ENCODE measurements at regions not wholly inside any gene's neighbourhood (a gene's known extent, or its start where the extent isn't known, plus 50 kb on each side); places are given as distances from the start of the nearest gene placed in this dataset.

GRCh38 chr3:30354972-30355371 lies 251.4 kb upstream of the TGFBR2 start:
- Histone ChIP-seq H3K27me3 (ENCODE audit: insufficient read depth, low read depth, low read length) (no peaks in the 10 kb centered on the region), H3F3A (ENCODE audit: insufficient read depth, low read length, poor library complexity, severe bottlenecking) (no peaks in the 10 kb centered on the region), H3K4me3 (ENCODE audit: low read length) (no peak overlapping the region), H3K79me2 (replicated peaks; ENCODE audit: insufficient read depth, low read length) (no peaks in the 10 kb centered on the region), H3K4me2 (ENCODE audit: low read length) (no peak overlapping the region), H3K27ac (ENCODE audit: low read length) (no peak overlapping the region), H3K9ac (ENCODE audit: low read length) (no peak overlapping the region), H4K20me1 (ENCODE audit: insufficient read depth) (no peaks in the 10 kb centered on the region), H3K9me3 (ENCODE audit: low read length) (no peaks in the 10 kb centered on the region), H3K36me3 (ENCODE audit: insufficient read depth, low read length) (no peaks in the 10 kb centered on the region), H3K9me2 (ENCODE audit: insufficient read depth, low read length) (no peaks in the 10 kb centered on the region), H2AFZ (ENCODE audit: low read depth, low read length) (no peak overlapping the region)
- TF ChIP-seq, protein P1, sequence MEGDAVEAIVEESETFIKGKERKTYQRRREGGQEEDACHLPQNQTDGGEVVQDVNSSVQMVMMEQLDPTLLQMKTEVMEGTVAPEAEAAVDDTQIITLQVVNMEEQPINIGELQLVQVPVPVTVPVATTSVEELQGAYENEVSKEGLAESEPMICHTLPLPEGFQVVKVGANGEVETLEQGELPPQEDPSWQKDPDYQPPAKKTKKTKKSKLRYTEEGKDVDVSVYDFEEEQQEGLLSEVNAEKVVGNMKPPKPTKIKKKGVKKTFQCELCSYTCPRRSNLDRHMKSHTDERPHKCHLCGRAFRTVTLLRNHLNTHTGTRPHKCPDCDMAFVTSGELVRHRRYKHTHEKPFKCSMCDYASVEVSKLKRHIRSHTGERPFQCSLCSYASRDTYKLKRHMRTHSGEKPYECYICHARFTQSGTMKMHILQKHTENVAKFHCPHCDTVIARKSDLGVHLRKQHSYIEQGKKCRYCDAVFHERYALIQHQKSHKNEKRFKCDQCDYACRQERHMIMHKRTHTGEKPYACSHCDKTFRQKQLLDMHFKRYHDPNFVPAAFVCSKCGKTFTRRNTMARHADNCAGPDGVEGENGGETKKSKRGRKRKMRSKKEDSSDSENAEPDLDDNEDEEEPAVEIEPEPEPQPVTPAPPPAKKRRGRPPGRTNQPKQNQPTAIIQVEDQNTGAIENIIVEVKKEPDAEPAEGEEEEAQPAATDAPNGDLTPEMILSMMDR (IDR thresholded peaks at IDR 0.05; ENCODE audit: poor library complexity, severe bottlenecking): no peak
- no peak for TF ChIP-seq TAF1 (IDR thresholded peaks at IDR 0.05; ENCODE audit: low read depth)
- no peak for TF ChIP-seq EP300 (conservative IDR thresholded peaks at IDR 0.05; ENCODE audit: poor library complexity, severe bottlenecking)
- no peak for TF ChIP-seq EZH2 (IDR thresholded peaks at IDR 0.05; ENCODE audit: borderline replicate concordance, insufficient read depth, low read length, poor library complexity, severe bottlenecking)
- no peak for TF ChIP-seq SMC3 (conservative IDR thresholded peaks at IDR 0.05; ENCODE audit: poor library complexity)
- TF ChIP-seq, protein P2, sequence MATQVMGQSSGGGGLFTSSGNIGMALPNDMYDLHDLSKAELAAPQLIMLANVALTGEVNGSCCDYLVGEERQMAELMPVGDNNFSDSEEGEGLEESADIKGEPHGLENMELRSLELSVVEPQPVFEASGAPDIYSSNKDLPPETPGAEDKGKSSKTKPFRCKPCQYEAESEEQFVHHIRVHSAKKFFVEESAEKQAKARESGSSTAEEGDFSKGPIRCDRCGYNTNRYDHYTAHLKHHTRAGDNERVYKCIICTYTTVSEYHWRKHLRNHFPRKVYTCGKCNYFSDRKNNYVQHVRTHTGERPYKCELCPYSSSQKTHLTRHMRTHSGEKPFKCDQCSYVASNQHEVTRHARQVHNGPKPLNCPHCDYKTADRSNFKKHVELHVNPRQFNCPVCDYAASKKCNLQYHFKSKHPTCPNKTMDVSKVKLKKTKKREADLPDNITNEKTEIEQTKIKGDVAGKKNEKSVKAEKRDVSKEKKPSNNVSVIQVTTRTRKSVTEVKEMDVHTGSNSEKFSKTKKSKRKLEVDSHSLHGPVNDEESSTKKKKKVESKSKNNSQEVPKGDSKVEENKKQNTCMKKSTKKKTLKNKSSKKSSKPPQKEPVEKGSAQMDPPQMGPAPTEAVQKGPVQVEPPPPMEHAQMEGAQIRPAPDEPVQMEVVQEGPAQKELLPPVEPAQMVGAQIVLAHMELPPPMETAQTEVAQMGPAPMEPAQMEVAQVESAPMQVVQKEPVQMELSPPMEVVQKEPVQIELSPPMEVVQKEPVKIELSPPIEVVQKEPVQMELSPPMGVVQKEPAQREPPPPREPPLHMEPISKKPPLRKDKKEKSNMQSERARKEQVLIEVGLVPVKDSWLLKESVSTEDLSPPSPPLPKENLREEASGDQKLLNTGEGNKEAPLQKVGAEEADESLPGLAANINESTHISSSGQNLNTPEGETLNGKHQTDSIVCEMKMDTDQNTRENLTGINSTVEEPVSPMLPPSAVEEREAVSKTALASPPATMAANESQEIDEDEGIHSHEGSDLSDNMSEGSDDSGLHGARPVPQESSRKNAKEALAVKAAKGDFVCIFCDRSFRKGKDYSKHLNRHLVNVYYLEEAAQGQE (IDR thresholded peaks at IDR 0.05; ENCODE audit: borderline replicate concordance): no peak
- no peak for TF ChIP-seq POLR2AphosphoS5 (IDR thresholded peaks at IDR 0.05)
- no peak for TF ChIP-seq MXI1 (conservative IDR thresholded peaks at IDR 0.05; ENCODE audit: poor library complexity, severe bottlenecking)
- no peak for TF ChIP-seq RAD21 (conservative IDR thresholded peaks at IDR 0.05)

- H4K20me1 ChIP-seq (ENCODE audit: insufficient read depth): no peaks in the 10 kb centered on the region
- H3K4me2 ChIP-seq (ENCODE audit: low read length): no peak overlapping the region
Measured at GRCh38 chr3:30355622-30356021, 250.8 kb upstream of the TGFBR2 start.

More at GRCh38 chr3:30355622-30356021, 250.8 kb upstream of the TGFBR2 start:
- no peaks in the 10 kb centered on the region for H3K79me2 ChIP-seq (replicated peaks; ENCODE audit: insufficient read depth, low read length)
- H3K36me3 ChIP-seq (ENCODE audit: insufficient read depth, low read length): no peaks in the 10 kb centered on the region
- H3K9me2 ChIP-seq (ENCODE audit: insufficient read depth, low read length): no peaks in the 10 kb centered on the region
- no peak overlapping the region for H2AFZ ChIP-seq (ENCODE audit: low read depth, low read length)
- H3F3A ChIP-seq (ENCODE audit: insufficient read depth, low read length, poor library complexity, severe bottlenecking): no peaks in the 10 kb centered on the region
- H3K9me3 ChIP-seq (ENCODE audit: low read length): no peaks in the 10 kb centered on the region
- H3K27me3 ChIP-seq (ENCODE audit: insufficient read depth, low read depth, low read length): no peaks in the 10 kb centered on the region
- H3K4me3 ChIP-seq (ENCODE audit: low read length): no peak overlapping the region
- H3K9ac ChIP-seq (ENCODE audit: low read length): no peak overlapping the region
- TF ChIP-seq, protein P2 (IDR thresholded peaks at IDR 0.05; ENCODE audit: borderline replicate concordance): no peak
- no peak for TF ChIP-seq MXI1 (conservative IDR thresholded peaks at IDR 0.05; ENCODE audit: poor library complexity, severe bottlenecking)
- TF ChIP-seq RAD21 (conservative IDR thresholded peaks at IDR 0.05): no peak
- TF ChIP-seq EP300 (conservative IDR thresholded peaks at IDR 0.05; ENCODE audit: poor library complexity, severe bottlenecking): no peak
- no peak for TF ChIP-seq POLR2AphosphoS5 (IDR thresholded peaks at IDR 0.05)
- TF ChIP-seq, protein P1 (IDR thresholded peaks at IDR 0.05; ENCODE audit: poor library complexity, severe bottlenecking): no peak
- H3K27ac ChIP-seq (ENCODE audit: low read length): no peak overlapping the region

Data from neural cell (in vitro differentiated cells).